VCaP (cell line): ENCODE measurements at regions not wholly inside any gene's neighbourhood (a gene's known extent, or its start where the extent isn't known, plus 50 kb on each side); places are given as distances from the start of the nearest gene placed in this dataset.
"Not testable (repeated sequence)": the region's sequence is repeated elsewhere in the genome, so short reads cannot be mapped to it uniquely, and the experiment has no call there.

Experiments used
- H3K27ac ChIP-seq: fragments of 450-650 bp; 2 replicates; pipeline ENCODE4 v1.5.1; 2017
- TF ChIP-seq, protein P1 (sequence below): fragments of 450-650 bp; conservative IDR thresholded peaks from 2 replicates; pipeline ENCODE4 v1.5.1; 2017; ENCODE audit warnings: mild to moderate bottlenecking, moderate library complexity

DNA sequence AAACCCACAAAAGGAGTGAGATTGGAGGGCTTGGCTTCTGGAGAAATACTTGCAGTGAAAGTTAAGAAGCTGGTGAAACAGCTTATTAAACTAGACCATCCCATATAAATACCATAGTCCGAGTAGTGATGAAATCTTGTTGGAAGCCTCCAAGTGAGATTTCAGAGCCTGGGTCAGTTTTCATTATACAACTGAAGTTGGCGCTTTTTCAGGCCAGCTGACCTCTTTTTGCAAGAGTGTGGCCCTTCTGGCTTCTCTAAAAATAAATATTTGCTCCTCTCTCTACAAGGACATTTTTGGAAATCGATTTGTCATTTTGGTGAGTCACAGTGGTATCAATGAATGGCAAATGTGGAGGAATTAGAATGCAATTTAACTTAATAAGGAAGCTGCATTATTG lies 51.2 kb upstream of the THRB start:
- H3K27ac ChIP-seq: no peak overlapping the region
- TF ChIP-seq, protein P1, sequence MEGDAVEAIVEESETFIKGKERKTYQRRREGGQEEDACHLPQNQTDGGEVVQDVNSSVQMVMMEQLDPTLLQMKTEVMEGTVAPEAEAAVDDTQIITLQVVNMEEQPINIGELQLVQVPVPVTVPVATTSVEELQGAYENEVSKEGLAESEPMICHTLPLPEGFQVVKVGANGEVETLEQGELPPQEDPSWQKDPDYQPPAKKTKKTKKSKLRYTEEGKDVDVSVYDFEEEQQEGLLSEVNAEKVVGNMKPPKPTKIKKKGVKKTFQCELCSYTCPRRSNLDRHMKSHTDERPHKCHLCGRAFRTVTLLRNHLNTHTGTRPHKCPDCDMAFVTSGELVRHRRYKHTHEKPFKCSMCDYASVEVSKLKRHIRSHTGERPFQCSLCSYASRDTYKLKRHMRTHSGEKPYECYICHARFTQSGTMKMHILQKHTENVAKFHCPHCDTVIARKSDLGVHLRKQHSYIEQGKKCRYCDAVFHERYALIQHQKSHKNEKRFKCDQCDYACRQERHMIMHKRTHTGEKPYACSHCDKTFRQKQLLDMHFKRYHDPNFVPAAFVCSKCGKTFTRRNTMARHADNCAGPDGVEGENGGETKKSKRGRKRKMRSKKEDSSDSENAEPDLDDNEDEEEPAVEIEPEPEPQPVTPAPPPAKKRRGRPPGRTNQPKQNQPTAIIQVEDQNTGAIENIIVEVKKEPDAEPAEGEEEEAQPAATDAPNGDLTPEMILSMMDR: no peak

DNA sequence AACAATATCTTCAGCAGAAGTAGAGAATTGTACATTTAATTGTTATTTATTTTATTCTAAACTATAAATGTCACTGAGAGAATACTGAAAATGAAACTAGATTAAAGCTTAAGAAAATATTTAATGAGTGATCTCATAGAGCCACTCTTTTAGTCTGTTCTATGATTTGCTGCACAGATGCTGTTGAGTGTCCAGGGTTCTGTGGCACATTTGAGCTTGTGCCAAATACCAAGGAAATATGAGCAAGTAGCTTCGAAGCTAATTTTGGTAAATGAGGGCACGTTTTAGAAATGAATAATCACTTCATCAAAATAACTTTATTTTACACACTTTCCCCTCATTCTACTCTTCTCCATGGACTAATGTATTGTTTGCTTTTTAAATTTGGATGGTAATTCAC lies 53.6 kb upstream of the THRB start:
- H3K27ac ChIP-seq: no peak overlapping the region
- TF ChIP-seq, protein P1: no peak

DNA sequence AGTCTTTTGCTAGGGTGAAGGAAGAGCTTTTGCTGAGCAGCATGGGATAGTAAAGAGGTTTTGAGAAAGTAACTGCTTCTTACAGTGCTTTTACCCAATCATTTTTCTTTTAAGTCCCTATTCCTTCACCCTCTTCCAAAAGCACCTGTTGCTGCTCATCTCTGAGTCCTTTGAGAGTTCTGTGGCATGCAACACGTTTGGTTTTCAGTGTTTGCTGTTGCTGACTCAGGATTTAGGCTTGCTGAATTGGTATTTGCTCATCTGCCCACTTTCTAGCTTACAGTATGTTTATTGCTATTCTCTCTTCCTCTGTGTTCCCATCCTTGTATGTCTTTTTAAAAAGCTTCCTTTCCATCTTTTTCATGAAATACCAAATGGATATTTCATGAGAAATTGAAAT lies 55.9 kb upstream of the THRB start:
- TF ChIP-seq, protein P1: no peak
- no peak overlapping the region for H3K27ac ChIP-seq

DNA sequence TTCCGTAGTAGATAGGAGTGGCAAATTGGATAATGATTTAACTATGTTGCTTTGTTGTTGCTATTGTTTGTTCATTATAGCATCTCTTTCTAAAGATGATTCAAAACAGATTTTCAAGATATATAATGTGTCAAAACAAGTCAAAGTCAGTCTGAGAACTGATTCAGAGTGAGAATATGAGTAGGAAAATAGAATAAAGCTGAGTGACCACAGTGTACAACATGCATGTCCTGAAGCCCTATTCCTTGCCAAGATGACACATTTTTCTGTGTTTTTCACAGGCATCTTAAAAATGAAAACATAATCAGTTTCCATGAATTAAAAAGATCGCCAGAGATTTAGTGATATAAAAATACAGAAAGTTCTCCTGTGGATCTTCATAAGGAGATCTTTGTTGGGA lies 57.0 kb upstream of the THRB start:
- H3K27ac ChIP-seq: no peak overlapping the region
- TF ChIP-seq, protein P1: no peak

DNA sequence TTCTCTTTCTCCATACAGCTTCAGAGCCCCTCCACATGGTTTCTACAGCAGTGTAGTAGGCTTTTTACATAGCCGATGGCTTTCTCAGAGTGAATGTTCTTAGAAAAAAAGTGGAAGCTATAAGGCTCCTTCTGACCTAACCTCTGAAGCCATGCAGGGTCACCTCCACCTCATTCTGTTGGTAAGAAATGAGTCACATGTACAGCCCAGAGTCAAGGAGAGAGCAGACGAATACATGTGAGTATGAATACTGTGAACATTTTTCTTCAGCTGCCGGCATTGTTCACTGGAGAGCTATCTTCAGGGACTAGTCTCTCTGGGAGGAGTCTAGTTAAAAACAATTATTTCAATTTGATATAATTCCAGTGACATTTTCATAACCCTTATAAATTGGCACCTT lies 68.2 kb upstream of the THRB start:
- H3K27ac ChIP-seq: no peak overlapping the region
- TF ChIP-seq, protein P1: no peak

DNA sequence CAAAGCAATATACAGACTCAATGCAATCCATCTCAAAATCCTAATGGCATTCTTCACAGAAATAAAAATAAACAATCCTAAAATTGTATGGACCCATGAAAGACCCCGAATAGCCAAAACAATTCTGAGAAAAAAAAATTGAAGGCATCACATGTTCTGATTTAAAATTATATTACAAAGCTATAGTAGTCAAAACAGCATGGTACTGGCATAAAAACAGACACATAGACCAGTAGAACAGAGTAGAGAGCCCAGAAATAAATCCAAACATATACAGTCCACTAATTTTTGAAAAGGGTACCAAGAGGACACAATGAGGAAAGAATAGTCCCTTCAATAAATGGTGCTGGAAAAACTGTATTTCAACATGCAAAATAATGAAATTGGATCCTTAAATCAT lies 70.4 kb upstream of the THRB start:
- no peak overlapping the region for H3K27ac ChIP-seq
- TF ChIP-seq, protein P1: no peak

DNA sequence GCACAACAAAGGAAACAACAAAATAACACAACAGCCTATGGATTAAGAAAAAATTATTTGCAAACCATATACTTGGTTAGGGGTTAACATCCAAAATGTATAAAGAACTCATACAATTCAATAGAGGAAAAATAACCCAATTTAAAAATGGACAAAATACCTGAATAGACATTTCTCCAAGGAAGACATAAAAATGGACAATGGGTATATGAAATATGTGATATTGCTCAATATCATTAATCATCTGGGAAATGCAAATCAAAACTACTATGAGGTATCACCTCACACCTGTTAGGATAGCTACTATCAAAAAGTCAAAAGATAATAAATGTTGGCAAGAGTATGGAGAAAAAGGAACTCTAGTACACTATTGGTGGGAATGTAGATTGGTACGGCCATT lies 71.0 kb upstream of the THRB start:
- no peak overlapping the region for H3K27ac ChIP-seq
- TF ChIP-seq, protein P1: no peak

DNA sequence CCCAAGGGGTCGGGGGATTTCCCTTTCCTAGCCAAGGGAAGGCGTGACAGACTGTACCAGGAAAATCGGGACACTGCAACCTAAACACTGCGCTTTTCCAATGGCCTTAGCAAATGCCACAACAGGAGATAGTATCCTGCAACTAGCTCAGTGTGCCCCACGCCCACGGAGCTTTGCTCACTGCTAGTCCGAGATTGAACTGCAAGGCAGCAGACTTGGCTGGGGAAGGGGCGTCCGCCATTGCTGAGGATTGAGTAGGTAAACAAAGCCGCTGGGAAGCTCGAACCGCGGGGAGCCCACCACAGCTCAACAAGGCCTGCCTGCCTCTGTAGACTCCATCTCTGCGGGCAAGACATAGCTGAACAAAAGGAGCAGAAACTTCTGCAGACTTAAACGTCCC lies 72.3 kb upstream of the THRB start:
- H3K27ac ChIP-seq: no peak overlapping the region
- TF ChIP-seq, protein P1: no peak

DNA sequence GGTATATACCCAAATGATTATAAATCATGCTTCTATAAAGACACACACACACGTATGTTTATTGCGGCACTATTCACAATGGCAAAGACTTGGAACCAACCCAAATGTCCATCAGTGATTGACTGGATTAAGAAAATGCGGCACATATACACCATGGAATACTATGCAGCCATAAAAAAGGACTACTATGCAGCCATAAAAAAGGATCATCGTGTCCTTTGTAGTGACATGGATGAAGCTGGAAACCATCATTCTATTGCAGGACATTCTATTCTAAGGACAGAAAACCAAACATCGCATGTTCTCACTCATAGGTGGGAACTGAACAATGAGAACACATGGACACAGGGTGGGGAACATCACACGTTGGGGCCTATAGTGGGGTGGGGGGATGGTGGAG lies 77.8 kb upstream of the THRB start:
- H3K27ac ChIP-seq: not testable (repeated sequence)
